Fibroblast of pulmonary artery (primary cell): ENCODE measurements at regions not wholly inside any gene's neighbourhood (a gene's known extent, or its start where the extent isn't known, plus 50 kb on each side); places are given as distances from the start of the nearest gene placed in this dataset.

Experiments used
- DNase-seq: peaks from one replicate; pipeline ENCODE4 v3.0.0-alpha.2; 2010; ENCODE audit warnings: low read depth
- H3K4me3 ChIP-seq: replicated peaks from 2 replicates; pipeline ENCODE4 v1.5.1; 2011; ENCODE audit warnings: low read depth, mild to moderate bottlenecking, control low read depth, low read length, moderate library complexity
- CTCF ChIP-seq: IDR thresholded peaks from 2 replicates; pipeline ENCODE4 v1.5.1; 2011; ENCODE audit warnings: mild to moderate bottlenecking, control low read depth, low read length, inconsistent platforms; ENCODE audit errors: missing control alignments

GRCh38 chr20:39311851-39312506, 349.8 kb downstream of the DHX35 start:
- no peak for DNase-seq
- no peak overlapping the region for H3K4me3 ChIP-seq
- TF ChIP-seq CTCF = no peak

GRCh38 chr20:39310363-39310995, 348.3 kb downstream of the DHX35 start:
- no peak for TF ChIP-seq CTCF

DNA sequence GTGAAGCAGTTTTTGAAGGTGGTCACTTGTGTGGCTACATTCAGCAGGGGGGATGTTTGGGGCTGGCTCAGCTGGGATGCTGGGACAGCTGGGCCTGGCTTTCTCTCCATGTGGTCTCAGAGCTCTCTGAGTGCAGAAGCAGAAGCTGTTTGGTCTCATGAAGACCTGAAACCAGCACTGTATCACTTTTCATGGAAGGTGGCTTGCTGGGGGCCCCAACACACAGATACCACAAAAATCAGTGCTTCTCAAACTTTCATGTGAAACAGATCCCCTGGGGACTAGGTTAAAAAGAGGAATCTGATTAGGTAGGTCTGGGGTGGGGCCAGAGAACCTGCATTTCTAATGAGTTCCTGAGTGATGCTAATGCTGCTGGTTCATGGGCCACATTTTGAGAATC, 347.3 kb downstream of the DHX35 start:
- no peak for TF ChIP-seq CTCF
- no peak for DNase-seq
- H3K4me3 ChIP-seq = no peak overlapping the region

More at GRCh38 chr20:39310363-39310995, 348.3 kb downstream of the DHX35 start:
- no peak for DNase-seq
- no peak overlapping the region for H3K4me3 ChIP-seq

GRCh38 chr20:39302312-39302711, 340.2 kb downstream of the DHX35 start:
- DNase-seq = no peak
- no peak overlapping the region for H3K4me3 ChIP-seq
- TF ChIP-seq CTCF = no peak

DNA sequence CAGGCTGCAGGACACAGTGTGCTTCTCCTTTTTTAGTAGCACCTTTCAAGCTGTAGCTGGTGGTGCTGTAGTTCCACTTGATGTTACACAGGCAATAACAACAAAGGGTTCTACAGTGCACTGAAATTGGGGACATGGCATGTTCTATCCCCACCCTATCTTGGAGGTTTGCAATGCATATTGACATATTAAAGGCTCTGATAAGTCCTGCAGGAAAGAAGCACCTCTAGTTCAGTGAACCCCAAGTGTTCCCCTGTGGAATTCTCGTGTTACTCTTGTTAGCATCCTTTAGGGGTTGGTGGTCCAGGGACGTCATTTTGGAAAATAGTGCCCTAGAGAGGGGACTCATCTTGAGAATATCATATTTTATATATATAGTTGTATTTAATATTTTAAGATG, 337.6 kb downstream of the DHX35 start:
- no peak for TF ChIP-seq CTCF
- H3K4me3 ChIP-seq = no peak overlapping the region
- no peak for DNase-seq

DNA sequence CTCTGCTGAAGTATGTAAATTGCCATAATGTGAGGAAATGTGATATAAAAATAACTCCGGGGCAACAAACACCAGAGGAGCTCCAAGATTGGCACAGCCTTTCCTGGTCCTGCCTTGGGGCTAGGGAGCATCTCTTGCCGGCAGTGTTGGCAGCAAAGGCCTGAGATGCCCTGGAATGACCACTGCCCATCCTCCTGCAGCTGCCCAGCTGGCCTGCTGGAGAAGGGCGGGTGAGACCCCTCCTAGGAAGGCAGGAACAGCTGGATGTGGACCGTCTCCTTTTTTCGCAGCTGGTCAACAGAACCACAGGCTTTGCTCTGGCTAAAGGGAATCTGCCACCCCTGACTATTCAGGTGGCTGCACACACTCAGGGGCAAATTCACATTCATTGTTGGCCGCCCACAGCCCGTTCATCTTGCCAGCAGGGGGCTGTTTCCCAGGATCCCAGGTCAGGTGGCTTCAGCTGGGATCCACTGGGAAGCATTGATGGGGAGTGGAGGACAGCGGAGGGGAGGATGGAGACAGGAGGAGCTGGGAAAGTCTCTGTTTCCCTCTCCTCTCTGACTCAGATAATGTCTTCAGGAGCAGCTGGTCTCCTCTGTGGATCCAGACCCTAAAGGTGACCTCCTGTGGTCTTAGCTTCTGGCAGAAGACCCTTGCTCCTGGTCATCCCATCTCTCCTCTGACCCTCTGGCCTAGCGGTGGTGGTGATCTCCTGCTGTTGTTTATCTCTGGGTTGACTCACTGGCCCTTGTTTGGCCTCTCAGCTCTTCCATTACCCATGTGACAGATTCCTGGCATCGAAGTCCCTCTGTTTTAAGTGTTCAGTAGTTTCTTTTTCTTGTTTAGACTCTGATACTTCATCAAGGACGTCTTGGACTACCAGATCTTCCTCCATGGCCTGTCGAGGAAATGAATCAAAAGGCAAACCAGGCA, 336.7 kb downstream of the DHX35 start:
- no peak overlapping the region for H3K4me3 ChIP-seq
- no peak for DNase-seq
- no peak for TF ChIP-seq CTCF
